Psoas muscle (tissue), 7 donors: ENCODE measurements at regions not wholly inside any gene's neighbourhood (a gene's known extent, or its start where the extent isn't known, plus 50 kb on each side); places are given as distances from the start of the nearest gene placed in this dataset.

Source experiments
- ATAC-seq, 4 donors: fragments of 200-7000 bp; cut with Tn5 transposase; one replicate each; pipeline ENCODE4 v1.9.1; 2020; ENCODE audit warnings: moderate library complexity in 3 of 4, mild to moderate bottlenecking in 2 of 4
- DNase-seq, 2 donors: peaks; one replicate each; pipeline ENCODE4 v3.0.0-alpha.2; 2020
- H3K27ac ChIP-seq: fragments of 200-600 bp; one replicate; pipeline ENCODE4 v1.8.0; 2022
- H3K27me3 ChIP-seq, 3 donors: fragments of 200-600 bp in 1 of 3; one replicate each; pipeline versions ENCODE4 v1.6.1 to v1.8.0; 2013 to 2022; ENCODE audit warnings: low read length in 2 of 3, mild to moderate bottlenecking in 2 of 3, moderate library complexity in 1 of 3; ENCODE audit not compliant: insufficient read depth in 3 of 3
- H3K36me3 ChIP-seq, 2 donors: fragments of 200-600 bp in 1 of 2; one replicate each; pipeline versions ENCODE4 v1.6.1 to v1.8.0; 2013 to 2022; ENCODE audit warnings: low read depth in 1 of 2, mild to moderate bottlenecking in 1 of 2, moderate library complexity in 1 of 2; ENCODE audit not compliant: insufficient read depth in 1 of 2
- H3K4me1 ChIP-seq: fragments of 200-600 bp; one replicate; pipeline ENCODE4 v1.8.0; 2022
- H3K4me3 ChIP-seq: fragments of 200-600 bp; one replicate; pipeline ENCODE4 v1.8.0; 2022; ENCODE audit warnings: mild to moderate bottlenecking
- H3K9me3 ChIP-seq: fragments of 200-600 bp; one replicate; pipeline ENCODE4 v1.8.0; 2022
- CTCF ChIP-seq: fragments of 200-600 bp; IDR thresholded peaks from one replicate; pipeline ENCODE4 v1.8.0; 2022; ENCODE audit warnings: antibody characterized with exemption
- WGBS, 3 donors: extraction: QIAGEN DNeasy Blood & Tissue Kit; methylation state at CpG; one replicate each; pipeline versions ENCODE4 v1.1.6 to v1.1.7; 2013; 5-methylcytosine and 5-hydroxymethylcytosine counted together
- intact Hi-C, 2 donors: fragments of 100-400 bp; cut with DNase I; formaldehyde crosslinking; loops; one replicate each; pipeline versions ENCODE4 v1.11.0 to v1.14.2; 2022
- donor health status: healthy with polysubstance abuse.
- donor health status: DM: no; HTN: no; CAD: no; lungs with moderate emphysema.
- donor health status: Bipolar disorder and iron deficiency.
- donor health status: healthy.
- donor health status: DM: yes; HTN: yes; CAD: no.
- donor health status: DM: no; HTN: no; CAD: no.
- donor health status: DM: yes; HTN: yes; CAD: no.

- Histone ChIP-seq H3K4me1 (peaks cover 7% of the 10 kb centered on the region), H3K36me3 (no peaks in the 10 kb centered on the region), H3K27ac (no peak overlapping the region), H3K9me3 (no peaks in the 10 kb centered on the region), H3K27me3 (no peaks in the 10 kb centered on the region), H3K4me3 (no peak overlapping the region)
- TF ChIP-seq CTCF: no peak
- WGBS, 3 donors: 67 to 76% (median 70%) methylated on average over 4 of the region's 4 CpGs
- ATAC-seq (no peak), DNase-seq (no peak)
- intact Hi-C loops: no loop called here
Measured at GRCh38 chr2:37870829-37871228, 54.3 kb upstream of the RMDN2 start.

- H3K9me3 ChIP-seq: no peaks in the 10 kb centered on the region
- no peak overlapping the region for H3K27ac ChIP-seq
- peak in 2 of 4 donors; percentile 34 to 54 for ATAC-seq
- peaks cover 7% of the 10 kb centered on the region for H3K4me1 ChIP-seq
- H3K4me3 ChIP-seq: no peak overlapping the region
- no peak for DNase-seq
- 72 to 81% (median 76%) methylated on average over 7 of the region's 7 CpGs for WGBS, 3 donors
- TF ChIP-seq CTCF: no peak
- intact Hi-C loops: no loop called here
- H3K36me3 ChIP-seq: no peaks in the 10 kb centered on the region
- no peaks in the 10 kb centered on the region for H3K27me3 ChIP-seq
Measured at GRCh38 chr2:37871456-37872191, 53.5 kb upstream of the RMDN2 start.

GRCh38 chr2:37872192-37872750 is 52.8 kb upstream of the RMDN2 start:
- DNase-seq (no peak), ATAC-seq (peak in 1 of 4 donors; percentile 30)
- TF ChIP-seq CTCF: no peak
- no peaks in the 10 kb centered on the region for H3K36me3 ChIP-seq
- no peak overlapping the region for H3K4me3 ChIP-seq
- H3K9me3 ChIP-seq: no peaks in the 10 kb centered on the region
- H3K4me1 ChIP-seq: peaks cover 12% of the 10 kb centered on the region
- no peaks in the 10 kb centered on the region for H3K27me3 ChIP-seq
- intact Hi-C loops: no loop called here
- WGBS, 3 donors: 64 to 75% (median 72%) methylated on average over 5 of the region's 5 CpGs
- no peak overlapping the region for H3K27ac ChIP-seq

GRCh38 chr2:37873229-37873628 is 51.9 kb upstream of the RMDN2 start:
- DNase-seq: no peak
- 34 to 47% (median 41%) methylated on average over 3 of the region's 3 CpGs for WGBS, 3 donors
- peak in 1 of 4 donors; percentile 37 for ATAC-seq
- intact Hi-C loops: no loop called here
- no peak for TF ChIP-seq CTCF
- Histone ChIP-seq H3K27ac (no peak overlapping the region), H3K4me3 (no peak overlapping the region), H3K4me1 (peaks cover 12% of the 10 kb centered on the region), H3K9me3 (no peaks in the 10 kb centered on the region), H3K36me3 (no peaks in the 10 kb centered on the region), H3K27me3 (no peaks in the 10 kb centered on the region)
